HEK293 (cell line): ENCODE measurements at regions not wholly inside any gene's neighbourhood (a gene's known extent, or its start where the extent isn't known, plus 50 kb on each side); places are given as distances from the start of the nearest gene placed in this dataset.

Experiments
- YY1 ChIP-seq: fragments of 450-650 bp; formaldehyde crosslinking; IDR thresholded peaks from 2 replicates; pipeline ENCODE4 v1.5.1; 2018; ENCODE audit warnings: missing biosample characterization, missing genetic modification characterization
- ZBTB7A ChIP-seq: fragments of 450-650 bp; formaldehyde crosslinking; IDR thresholded peaks from 2 replicates; pipeline ENCODE4 v1.5.1; 2016; ENCODE audit warnings: low read depth, missing biosample characterization, missing genetic modification characterization
- ZNF394 ChIP-seq: fragments of 450-650 bp; formaldehyde crosslinking; IDR thresholded peaks from 2 replicates; pipeline ENCODE4 v1.5.1; 2016; ENCODE audit warnings: missing biosample characterization, missing genetic modification characterization, mild to moderate bottlenecking, moderate library complexity, borderline replicate concordance
- ZNF530 ChIP-seq: fragments of 450-650 bp; formaldehyde crosslinking; IDR thresholded peaks from 2 replicates; pipeline ENCODE4 v1.5.1; 2016; ENCODE audit warnings: low read depth, missing biosample characterization, missing genetic modification characterization
- ZNF624 ChIP-seq: fragments of 450-650 bp; formaldehyde crosslinking; IDR thresholded peaks from 2 replicates; pipeline ENCODE4 v1.5.1; 2017; ENCODE audit warnings: missing biosample characterization, missing genetic modification characterization
- ZNF660 ChIP-seq: fragments of 450-650 bp; IDR thresholded peaks from 2 replicates; pipeline ENCODE4 v1.5.1; 2018; ENCODE audit warnings: missing biosample characterization, mild to moderate bottlenecking, missing genetic modification characterization
- ZNF664 ChIP-seq: fragments of 450-650 bp; formaldehyde crosslinking; IDR thresholded peaks from 2 replicates; pipeline ENCODE4 v1.5.1; 2016; ENCODE audit warnings: missing biosample characterization, missing genetic modification characterization
- ZNF707 ChIP-seq: fragments of 450-650 bp; formaldehyde crosslinking; IDR thresholded peaks from 2 replicates; pipeline ENCODE4 v1.5.1; 2016; ENCODE audit warnings: missing biosample characterization, missing genetic modification characterization
- ZNF76 ChIP-seq: fragments of 450-650 bp; formaldehyde crosslinking; IDR thresholded peaks from 2 replicates; pipeline ENCODE4; 2016; ENCODE audit warnings: low read depth, missing biosample characterization, missing genetic modification characterization, borderline replicate concordance
- ZSCAN30 ChIP-seq: fragments of 450-650 bp; IDR thresholded peaks from 2 replicates; pipeline ENCODE4 v1.5.1; 2018; ENCODE audit warnings: missing biosample characterization, mild to moderate bottlenecking, missing genetic modification characterization, moderate library complexity
- TF ChIP-seq, protein P1 (sequence below): fragments of 450-650 bp; formaldehyde crosslinking; IDR thresholded peaks from 2 replicates; pipeline ENCODE4 v1.5.1; 2016; ENCODE audit warnings: missing biosample characterization, missing genetic modification characterization
- TF ChIP-seq, protein P2 (sequence below): fragments of 450-650 bp; formaldehyde crosslinking; IDR thresholded peaks from 2 replicates; pipeline ENCODE4 v1.5.1; 2016; ENCODE audit warnings: missing biosample characterization, missing genetic modification characterization
- TF ChIP-seq, protein P3 (sequence below): fragments of 450-650 bp; formaldehyde crosslinking; optimal IDR thresholded peaks from 2 replicates; pipeline ENCODE3; 2016; ENCODE audit warnings: missing biosample characterization, mild to moderate bottlenecking, missing genetic modification characterization
- TF ChIP-seq, protein P4 (sequence below): fragments of 450-650 bp; formaldehyde crosslinking; IDR thresholded peaks from 2 replicates; pipeline ENCODE4 v1.5.1; 2016; ENCODE audit warnings: missing biosample characterization, missing genetic modification characterization

DNA sequence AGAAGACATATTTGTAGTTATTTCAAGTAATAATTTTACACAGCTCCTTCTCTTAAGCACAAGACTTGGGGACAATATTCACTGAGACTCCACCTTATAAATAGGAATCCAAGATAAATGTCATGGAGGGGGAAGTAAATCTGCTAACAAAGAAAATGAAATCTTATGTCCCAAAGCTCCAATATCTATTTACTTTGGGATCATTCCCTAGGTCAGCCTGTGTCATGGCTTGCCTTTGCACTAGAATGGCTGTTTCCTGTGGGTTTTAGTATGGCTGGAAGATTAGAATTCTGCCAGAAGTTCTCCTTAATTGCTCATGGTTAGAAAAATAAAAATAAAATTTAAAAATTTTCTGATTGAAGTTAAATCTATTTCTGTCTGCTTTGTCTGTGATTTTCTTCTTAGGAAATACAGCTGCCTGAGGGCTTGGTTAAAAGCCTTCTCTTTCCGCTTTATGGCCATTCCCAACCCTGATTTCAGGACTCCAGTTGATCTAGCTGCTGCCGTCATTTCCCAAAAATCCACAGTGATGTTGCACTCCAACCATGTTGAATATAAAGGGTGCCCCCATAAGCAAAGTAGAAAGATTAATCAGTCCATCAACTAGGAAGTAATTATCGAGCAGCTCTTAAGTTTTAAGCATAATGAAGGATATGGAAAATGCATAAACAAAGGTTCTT, 326.4 kb upstream of the LYPLAL1 start:
- no peak for TF ChIP-seq ZBTB7A (tag by site-specific recombination)
- TF ChIP-seq, protein P1, sequence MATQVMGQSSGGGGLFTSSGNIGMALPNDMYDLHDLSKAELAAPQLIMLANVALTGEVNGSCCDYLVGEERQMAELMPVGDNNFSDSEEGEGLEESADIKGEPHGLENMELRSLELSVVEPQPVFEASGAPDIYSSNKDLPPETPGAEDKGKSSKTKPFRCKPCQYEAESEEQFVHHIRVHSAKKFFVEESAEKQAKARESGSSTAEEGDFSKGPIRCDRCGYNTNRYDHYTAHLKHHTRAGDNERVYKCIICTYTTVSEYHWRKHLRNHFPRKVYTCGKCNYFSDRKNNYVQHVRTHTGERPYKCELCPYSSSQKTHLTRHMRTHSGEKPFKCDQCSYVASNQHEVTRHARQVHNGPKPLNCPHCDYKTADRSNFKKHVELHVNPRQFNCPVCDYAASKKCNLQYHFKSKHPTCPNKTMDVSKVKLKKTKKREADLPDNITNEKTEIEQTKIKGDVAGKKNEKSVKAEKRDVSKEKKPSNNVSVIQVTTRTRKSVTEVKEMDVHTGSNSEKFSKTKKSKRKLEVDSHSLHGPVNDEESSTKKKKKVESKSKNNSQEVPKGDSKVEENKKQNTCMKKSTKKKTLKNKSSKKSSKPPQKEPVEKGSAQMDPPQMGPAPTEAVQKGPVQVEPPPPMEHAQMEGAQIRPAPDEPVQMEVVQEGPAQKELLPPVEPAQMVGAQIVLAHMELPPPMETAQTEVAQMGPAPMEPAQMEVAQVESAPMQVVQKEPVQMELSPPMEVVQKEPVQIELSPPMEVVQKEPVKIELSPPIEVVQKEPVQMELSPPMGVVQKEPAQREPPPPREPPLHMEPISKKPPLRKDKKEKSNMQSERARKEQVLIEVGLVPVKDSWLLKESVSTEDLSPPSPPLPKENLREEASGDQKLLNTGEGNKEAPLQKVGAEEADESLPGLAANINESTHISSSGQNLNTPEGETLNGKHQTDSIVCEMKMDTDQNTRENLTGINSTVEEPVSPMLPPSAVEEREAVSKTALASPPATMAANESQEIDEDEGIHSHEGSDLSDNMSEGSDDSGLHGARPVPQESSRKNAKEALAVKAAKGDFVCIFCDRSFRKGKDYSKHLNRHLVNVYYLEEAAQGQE (tag by site-specific recombination), result no peak
- no peak for TF ChIP-seq ZNF660 (tag by site-specific recombination)
- TF ChIP-seq, protein P2, sequence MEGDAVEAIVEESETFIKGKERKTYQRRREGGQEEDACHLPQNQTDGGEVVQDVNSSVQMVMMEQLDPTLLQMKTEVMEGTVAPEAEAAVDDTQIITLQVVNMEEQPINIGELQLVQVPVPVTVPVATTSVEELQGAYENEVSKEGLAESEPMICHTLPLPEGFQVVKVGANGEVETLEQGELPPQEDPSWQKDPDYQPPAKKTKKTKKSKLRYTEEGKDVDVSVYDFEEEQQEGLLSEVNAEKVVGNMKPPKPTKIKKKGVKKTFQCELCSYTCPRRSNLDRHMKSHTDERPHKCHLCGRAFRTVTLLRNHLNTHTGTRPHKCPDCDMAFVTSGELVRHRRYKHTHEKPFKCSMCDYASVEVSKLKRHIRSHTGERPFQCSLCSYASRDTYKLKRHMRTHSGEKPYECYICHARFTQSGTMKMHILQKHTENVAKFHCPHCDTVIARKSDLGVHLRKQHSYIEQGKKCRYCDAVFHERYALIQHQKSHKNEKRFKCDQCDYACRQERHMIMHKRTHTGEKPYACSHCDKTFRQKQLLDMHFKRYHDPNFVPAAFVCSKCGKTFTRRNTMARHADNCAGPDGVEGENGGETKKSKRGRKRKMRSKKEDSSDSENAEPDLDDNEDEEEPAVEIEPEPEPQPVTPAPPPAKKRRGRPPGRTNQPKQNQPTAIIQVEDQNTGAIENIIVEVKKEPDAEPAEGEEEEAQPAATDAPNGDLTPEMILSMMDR (tag by site-specific recombination), result no peak
- TF ChIP-seq ZNF530, result no peak
- TF ChIP-seq ZNF664 (tag by site-specific recombination), result no peak
- no peak for TF ChIP-seq ZNF76 (tag by site-specific recombination)
- no peak for TF ChIP-seq YY1 (tag by site-specific recombination)
- no peak for TF ChIP-seq ZSCAN30 (tag by site-specific recombination)
- TF ChIP-seq, protein P3, sequence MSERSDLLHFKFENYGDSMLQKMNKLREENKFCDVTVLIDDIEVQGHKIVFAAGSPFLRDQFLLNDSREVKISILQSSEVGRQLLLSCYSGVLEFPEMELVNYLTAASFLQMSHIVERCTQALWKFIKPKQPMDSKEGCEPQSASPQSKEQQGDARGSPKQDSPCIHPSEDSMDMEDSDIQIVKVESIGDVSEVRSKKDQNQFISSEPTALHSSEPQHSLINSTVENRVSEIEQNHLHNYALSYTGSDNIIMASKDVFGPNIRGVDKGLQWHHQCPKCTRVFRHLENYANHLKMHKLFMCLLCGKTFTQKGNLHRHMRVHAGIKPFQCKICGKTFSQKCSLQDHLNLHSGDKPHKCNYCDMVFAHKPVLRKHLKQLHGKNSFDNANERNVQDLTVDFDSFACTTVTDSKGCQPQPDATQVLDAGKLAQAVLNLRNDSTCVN (tag by site-specific recombination), result no peak
- no peak for TF ChIP-seq ZNF624 (tag by site-specific recombination)
- no peak for TF ChIP-seq ZNF707 (tag by site-specific recombination)
- no peak for TF ChIP-seq ZNF394 (tag by site-specific recombination)
- TF ChIP-seq, protein P4, sequence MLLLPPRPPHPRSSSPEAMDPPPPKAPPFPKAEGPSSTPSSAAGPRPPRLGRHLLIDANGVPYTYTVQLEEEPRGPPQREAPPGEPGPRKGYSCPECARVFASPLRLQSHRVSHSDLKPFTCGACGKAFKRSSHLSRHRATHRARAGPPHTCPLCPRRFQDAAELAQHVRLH (tag by site-specific recombination), result no peak
